Stimulated activated CD4-positive, alpha-beta T cell treated with anti-CD3 and anti-CD28 coated beads, Interleukin-1b, Interleukin-23, amount 100 ng/mL, for 48 hours (primary cell): ENCODE measurements at regions not wholly inside any gene's neighbourhood (a gene's known extent, or its start where the extent isn't known, plus 50 kb on each side); places are given as distances from the start of the nearest gene placed in this dataset.
"Not testable (repeated sequence)": the region's sequence is repeated elsewhere in the genome, so short reads cannot be mapped to it uniquely, and the experiment has no call there.

Experiments
- DNase-seq: peaks from one replicate; pipeline ENCODE4 v3.0.0-alpha.2; 2020

DNA sequence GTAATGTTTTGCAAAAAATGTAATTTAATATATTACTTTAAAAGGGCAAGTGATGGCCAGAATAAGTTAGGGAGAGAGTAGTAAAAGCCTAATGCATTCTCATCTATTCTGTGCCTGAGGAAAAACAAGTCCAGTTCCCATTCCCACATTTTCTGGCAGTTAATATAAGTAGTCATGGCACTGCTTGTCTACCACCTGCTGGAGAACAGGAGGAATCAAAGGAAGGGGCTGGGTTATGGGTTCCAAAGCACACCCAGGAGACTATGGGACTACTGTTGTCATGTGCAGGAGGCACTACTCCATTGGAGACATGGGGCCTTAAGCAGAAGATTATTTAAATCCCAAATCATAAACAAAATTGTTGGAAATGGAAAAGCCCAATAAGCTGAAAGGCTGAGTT, 2618.6 kb downstream of the ARAP2 start:
- no peak for DNase-seq

DNA sequence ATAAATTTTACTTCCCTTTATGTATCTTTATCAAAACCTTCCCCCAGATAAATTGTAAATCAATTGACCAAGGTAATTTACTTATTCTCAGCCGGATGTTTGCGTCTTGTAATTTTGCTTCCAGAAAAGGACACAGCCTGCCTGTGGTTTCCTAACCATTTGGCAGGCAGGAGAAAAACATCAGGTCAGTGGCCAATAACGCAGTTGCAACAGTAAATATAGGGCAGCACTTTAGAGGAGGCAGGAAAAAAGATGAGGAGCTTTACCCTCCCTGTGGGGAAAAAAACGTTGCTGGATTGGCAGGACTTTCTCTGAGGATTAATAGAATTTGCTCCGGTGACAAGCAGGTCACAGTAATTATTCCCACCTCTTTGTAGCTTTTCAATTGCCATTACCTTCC, 2618.1 kb downstream of the ARAP2 start:
- DNase-seq, result no peak

DNA sequence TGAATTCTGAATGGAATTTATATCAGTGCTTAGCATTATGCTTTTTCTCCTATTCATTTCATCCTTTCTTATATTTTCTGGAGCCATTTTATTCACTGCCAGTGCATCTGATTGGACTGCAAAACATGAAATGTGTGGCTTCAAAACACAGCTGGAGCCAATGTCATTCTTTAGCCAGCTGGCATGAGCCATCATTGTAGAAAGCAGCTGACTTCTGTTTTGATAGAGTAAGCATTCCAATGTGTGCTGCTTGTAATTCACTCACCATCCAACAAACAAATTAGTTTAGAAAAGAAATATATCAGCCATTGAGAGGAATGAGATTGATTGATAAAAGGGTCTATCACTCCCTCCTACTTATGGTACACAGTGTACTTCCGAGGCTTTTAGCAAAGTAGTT, 2616.0 kb downstream of the ARAP2 start:
- DNase-seq, result no peak

DNA sequence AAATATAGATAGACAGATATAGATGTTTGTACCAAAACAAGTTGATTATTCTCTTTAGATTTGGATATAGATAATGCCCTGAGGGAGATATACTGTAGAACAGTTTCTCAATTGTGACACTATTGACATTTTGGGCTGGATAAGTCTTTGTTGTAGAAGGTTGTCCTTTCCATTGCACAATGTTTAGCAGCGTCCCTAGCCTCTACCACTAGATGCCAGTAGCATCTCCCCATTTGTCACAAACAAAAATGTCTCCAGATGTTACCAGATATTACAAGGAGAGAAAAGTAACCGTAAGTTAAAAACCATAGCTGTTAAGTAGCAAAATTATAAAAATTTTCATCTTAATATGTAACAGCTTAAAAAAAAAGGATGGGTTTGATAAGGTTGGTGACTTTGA, 2595.3 kb downstream of the ARAP2 start:
- DNase-seq, result no peak

DNA sequence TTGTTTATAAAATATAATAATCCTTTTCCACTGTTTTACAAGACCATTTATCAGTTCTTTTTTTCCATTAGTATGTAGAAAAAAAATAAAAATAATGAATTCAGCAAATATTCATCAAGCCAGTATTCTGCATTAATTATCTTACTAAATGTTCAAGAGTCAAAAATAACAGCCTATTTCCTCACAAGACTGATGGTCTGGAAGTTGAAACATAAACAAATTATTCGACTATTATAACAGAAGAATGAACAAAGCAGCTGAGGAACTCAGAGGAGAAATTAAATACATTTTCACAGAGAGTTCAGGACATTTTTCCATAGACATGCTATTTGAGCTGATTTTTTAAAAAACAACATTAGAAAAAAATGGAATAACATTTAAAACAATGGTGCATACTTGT, 2594.8 kb downstream of the ARAP2 start:
- DNase-seq, result no peak

DNA sequence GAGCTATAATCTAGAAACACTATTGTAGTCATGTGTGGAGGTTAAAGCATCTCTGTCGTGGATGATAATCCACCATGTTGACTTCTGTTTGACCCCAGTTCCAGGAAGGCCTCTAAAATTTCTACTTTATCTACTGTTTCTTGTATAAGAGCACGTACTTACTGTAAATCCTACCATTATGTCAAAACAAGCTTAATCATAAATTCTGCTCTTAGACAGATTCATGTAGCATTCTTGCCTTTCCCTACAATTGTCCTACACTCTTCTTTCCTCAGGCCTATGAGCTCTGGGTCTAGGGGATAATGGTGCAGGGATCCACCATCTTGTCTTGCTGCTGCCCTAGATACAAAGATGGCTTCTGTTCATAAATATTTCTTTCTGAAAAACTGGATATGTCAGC, 2594.3 kb downstream of the ARAP2 start:
- no peak for DNase-seq

DNA sequence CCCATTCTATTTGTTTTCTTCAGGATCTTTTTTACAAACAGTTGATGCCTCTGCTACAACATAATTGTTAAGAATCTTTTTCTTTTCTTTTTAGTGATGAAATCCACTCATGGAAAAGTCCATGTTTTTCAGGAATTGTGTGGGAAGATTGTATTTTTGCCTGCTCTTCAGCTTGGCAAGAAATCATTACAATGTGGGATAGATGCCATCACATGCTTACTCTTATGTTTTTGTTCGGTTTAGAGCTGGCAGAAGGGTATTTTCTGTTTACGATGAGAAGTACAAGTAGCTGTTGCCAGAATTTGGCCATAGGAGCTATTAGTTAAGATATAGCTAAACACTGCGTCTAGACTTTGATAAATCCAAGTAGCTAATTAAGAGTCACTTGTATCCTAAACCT, 2585.3 kb downstream of the ARAP2 start:
- DNase-seq, result no peak

DNA sequence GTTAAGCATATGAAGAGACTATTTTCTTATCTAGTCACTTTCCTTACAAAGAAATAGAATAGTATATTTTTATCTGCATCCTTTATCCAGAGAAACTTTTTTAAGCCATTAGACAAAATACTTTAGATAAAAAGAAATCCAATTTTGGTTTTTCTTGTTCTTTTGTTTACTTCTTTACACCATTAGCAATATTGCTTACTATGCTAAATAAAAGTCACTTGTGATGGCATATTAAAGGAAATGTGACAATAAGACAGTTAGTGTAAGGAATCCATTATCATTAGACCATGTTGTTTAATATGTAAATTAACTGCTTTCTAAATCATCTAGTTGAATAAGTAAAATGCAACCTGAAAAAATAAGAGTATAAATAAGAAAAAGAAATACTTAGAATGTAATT, 2582.7 kb downstream of the ARAP2 start:
- no peak for DNase-seq

DNA sequence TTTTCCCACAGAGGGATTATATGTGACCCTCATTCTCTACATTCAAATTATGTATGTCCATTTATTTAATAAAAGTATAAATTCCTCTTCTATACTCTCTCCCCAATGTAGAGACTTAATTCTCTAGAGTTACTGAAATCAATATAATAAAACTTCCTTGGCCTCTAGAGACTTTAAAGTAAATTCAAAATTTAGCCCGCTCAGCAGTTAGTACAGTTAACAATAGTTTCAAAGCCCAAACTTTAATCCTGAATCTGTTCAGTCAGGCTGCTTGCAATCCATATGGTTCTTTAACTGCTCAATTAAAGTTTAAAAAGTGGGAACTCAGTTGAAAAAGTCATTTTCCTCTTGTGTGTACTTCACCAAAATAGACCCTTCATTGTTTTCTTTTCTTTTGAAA, 2558.4 kb downstream of the ARAP2 start:
- no peak for DNase-seq

DNA sequence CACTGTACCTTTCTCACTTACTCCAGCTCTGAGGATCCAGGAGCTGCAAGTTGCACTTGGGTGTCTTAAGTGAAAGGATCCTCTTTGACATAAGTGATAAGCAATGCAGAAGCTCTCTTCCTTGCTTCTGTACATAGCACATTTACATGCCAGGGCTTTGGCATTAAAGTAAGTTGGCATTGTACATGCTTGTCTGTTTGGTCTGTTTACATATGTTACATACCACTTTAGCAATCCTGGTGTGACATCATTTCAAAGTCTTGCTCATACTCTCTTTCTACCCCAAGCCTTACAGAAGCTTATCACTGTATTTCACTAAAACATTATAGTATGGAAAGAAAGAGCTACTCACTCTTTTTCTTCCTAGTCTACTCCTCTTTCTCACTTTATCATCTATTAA, 2548.3 kb downstream of the ARAP2 start:
- DNase-seq, result no peak

DNA sequence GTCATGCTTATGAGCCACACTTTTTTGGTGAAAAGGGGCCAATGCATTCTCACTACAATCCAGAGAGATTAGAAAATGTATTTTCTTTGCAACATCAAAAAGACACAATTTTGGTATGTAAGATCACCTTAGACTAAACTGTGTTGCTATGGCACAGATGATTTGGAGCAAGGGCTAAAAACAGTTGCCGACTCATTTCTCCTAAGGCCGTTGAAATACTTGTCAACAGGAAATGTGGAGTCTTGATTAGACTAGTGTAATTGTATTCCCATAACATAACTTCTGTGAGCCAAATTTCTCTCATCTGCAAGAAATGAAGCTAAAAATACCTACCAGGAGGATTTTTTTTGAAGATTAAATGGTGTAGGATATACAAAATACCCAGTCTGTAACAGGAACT, 2547.7 kb downstream of the ARAP2 start:
- no peak for DNase-seq

DNA sequence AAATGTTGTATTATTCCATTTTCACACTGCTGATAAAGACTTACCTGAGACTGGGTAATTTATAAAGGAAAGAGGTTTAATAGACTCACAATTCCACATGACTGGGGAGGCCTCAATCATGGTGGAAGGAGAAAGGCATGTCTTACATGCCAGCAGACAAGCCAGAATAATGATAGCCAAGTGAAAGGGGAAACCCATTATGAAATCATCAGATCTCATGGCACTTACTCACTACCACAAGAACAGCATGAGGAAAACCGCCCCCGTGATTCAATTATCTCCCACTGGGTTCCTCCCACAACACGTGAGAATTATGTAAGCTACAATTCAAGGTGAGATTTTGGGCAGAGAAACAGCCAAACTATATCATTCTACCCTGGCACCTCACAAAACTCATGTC, 2535.1 kb downstream of the ARAP2 start:
- no peak for DNase-seq

DNA sequence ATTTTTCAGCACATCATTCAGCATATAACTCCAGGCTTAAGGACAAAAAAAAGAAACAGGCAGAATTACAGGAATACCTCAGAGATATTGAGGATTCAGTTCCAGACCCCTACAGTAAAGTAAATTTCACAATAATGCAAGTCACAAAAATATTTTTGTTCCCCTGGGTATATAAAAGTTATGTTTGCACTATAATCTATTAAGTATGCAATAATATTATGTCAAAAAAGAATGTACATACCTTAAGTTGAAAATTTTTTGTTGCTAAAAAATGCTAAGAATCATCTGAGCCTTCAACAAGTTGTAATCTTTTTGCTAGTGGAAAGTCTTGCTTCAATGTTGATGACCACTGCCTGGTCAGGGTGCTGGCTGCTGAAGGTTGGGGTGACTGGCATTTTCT, 2532.5 kb downstream of the ARAP2 start:
- no peak for DNase-seq

DNA sequence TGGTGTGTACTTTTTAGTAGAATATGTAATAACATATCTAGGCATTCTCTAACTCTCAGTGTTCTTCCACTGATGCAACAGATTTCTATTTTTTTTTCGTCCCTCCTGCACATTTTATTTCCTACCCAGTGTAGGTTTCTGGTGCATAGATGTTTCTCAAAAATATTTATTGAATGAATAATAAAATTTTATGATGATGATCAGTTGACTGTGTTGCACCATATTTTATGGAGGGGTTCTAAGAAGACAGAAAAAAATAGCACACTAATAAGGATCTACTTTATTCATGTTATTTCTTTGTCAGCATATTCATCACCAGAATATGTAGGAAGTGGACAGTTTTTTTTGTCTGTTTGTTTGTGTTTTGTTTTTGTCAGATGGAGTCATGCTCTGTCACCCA, 2529.3 kb downstream of the ARAP2 start:
- no peak for DNase-seq

DNA sequence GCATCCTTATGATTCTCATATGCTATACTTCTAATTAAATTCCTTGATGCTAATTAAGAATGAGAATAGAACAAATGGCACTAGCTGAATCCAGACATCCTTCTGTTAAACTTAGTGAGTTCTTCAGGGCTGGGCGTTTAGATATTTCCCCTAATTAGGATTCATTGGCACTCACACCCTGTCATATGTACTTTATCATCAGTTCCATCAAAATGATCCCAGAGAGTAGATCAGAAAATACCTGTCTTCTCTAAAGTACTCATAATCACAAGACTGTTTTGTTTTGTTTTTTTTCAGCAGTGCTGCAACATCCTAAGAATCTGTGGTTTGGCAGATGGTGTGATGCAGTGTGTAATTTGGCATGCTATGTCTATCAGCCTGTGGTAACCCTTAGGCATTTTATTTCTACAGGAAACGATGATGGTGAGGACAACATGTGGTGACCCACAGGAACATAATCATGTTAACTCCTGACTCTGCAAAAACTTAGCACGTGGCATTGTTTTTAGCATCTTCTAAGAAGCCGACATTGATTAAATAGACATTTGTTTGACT, 2528.4 kb downstream of the ARAP2 start:
- no peak for DNase-seq

DNA sequence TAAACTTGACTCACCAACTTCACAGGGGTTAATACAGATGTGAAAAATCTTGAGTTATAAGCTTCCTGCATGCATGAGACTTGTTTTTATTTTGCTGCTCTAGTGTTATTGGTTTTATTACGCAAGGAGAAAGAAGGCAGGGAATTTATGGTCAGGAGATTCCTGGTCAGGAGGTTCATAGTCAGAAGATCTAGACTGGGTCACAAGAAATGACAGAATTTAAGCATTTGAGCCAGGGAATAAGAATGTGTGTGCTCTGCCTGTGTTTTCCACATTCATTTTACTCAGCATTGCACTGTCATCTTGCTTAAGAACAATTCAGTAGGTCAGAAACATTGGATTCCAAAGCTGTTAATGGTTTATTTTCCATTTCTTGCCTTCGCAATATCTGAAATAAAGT, 2522.1 kb downstream of the ARAP2 start:
- no peak for DNase-seq

DNA sequence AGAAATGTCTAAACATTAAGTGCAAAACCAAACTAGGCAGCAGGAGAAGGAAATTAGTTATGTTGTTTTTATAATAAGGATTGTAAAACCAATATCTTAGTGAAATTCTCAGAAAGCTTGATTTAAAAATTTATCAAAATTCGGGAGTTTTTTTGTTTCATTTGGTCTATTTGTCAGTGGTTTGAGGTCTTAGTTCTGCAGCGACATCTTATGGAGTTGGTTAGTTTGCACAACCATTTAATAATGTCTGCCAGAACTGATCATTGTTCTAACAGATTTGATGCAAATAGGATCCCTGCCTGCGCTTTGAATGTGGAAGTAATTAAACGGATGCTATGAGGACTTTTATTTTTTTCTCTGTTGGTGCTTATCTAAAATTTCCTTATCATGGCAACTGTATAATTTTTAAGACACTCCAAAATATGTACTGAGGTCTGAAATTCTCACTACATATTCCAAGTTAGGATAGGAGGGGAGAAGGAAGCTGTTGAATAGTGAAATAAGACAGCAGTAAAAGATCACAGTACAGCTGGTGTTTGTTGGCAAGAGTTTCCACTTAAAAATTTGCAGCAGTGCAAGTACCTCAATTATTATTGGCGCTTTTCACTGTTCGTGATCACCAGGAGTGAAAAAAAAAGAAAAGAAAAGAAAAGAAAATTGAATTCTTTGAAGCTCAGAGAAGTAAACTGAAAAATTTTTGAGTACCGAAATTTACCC, 2521.4 kb downstream of the ARAP2 start:
- no peak for DNase-seq

DNA sequence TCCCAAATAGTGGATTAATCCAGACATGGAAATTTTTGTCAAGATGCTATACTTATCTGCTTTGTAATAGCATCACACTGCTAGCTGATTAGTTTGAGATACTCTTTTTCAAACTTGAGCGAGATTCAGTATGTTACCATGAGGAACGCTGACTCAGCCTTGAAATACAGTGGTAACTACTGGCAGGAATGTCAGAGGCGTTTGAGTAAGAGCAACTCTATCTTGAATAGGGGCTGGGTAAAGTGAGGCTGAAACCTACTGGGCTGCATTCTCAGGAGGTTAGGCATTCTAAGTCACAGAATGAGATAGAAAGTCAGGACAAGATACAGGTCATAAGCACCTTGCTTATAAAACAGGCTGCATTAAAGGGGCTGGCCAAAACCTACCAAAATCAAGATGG, 2519.6 kb downstream of the ARAP2 start:
- DNase-seq, result no peak

DNA sequence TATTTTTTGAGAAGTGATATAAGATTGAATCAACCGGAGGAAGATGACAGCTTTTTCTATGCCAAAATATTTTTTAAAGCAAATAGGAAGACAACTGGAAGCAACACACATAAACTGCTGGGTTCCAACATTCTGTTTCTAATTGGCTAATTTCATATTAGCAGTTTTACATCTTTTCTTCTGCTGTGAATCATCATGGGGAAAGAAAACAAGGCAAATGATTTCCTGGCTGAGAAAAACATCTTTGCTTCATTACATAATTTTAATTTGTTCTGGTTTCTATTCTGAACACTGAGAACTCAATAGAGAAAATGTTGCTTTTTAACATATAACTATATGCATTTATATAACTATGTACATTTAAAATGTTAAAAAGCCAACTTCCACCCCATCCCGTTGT, 2518.5 kb downstream of the ARAP2 start:
- no peak for DNase-seq

DNA sequence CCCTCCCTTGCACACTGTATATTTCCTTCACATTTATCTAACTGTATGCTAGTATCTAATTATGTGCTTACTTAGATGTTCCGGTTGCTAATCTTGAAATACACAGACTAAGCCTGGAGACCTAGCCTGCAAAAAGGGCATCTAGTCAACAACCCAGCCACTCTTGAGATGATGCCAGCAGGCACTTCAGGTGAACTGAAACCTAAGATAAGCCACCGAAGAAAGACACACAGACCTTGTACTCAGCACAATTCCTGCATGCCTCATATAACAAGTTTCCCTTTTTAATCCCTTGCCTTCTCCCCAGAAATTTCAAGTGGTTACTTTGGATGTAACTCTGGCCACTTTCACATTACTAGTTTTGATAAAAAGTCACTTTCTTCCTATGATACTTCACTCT, 2506.6 kb downstream of the ARAP2 start:
- DNase-seq, result no peak

DNA sequence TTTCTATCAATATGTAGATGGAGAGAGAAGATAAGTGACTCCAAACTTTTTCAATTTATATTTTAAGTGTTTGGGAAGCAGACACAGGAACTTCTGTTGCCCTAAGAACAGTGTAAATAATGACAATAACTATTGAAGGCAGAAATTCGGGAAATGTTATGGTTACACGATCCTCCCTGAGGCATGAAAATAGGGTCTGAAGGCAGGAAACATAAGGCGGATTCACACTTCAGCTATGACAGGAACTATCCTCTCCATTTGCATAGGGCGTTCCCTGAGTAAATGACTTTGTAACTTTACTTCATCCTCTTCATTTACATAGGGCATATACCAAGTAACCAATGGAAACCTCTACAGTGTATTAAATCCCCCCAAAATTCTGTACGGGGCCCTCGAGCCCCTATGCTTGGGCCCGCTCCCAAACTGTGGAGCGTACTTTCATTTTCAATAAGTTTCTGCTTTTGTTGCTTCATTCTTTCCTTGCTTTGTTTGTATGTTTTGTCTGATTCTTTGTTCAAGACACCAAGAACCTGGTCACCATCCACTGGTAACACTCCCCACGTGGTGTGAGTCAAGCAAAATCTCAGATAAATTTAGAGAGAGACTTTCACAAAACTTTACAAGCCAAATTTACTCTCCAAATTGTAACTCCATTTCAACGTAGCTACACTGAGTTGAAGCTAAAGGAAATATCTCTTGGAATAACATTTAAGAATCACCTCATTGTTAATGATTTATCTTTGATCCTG, 2504.3 kb downstream of the ARAP2 start:
- no peak for DNase-seq

DNA sequence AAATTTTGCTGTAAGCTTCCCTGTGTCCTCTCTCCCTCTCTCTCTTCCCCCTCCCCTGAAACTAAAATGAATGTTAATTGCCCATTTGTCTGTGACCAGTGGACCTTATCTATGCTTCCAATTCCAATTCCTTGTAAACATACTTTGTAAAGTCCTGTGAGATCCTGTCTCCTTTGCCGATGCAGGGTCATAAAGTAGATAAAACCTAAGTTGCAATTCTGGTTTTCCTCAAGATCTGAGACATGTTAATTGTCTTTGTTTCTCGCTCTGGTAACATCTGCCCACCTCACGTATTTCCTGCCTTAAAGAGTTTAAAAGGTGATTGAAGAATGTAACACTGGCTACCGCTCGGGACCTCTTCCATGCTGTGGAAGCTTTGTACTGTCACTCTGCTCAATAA, 2503.4 kb downstream of the ARAP2 start:
- DNase-seq, result not testable (repeated sequence)

DNA sequence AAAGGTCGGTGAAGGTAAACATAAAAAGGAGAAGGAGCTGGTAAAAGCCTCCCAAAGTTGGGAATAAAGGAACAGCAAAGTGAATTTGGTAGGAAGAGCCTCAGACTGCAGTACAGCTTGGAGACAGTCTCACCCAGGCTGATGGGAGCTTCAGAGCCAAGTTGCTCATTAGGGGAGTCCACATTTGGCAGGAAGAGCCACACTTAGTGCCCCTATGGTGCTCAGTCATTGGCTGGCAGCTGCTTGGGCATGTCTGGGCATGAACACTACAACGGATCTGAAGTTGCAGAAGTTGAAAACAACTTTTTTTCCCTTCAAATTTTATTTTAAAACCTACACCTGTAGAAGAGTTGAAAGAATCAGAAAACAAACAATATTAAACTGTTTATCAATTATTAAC, 2497.3 kb downstream of the ARAP2 start:
- DNase-seq, result no peak

DNA sequence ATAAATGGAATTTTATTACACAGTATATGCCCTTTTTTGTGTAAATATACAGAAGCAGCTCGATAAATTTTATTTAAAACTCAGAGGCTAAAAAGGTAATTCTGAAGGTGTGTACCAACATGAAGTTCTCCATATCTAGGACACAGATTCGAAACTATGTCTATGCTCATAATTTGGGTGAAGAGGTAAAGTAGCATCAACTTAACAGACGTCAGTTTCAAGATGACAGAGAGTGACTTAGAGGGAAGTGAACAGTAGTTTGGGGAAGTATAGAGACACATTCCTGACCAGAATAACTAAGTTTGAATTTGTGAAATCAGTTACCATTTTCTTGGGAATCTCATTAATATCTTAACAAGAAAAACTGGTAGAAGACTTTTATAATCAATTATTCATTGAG, 2493.3 kb downstream of the ARAP2 start:
- DNase-seq, result no peak

DNA sequence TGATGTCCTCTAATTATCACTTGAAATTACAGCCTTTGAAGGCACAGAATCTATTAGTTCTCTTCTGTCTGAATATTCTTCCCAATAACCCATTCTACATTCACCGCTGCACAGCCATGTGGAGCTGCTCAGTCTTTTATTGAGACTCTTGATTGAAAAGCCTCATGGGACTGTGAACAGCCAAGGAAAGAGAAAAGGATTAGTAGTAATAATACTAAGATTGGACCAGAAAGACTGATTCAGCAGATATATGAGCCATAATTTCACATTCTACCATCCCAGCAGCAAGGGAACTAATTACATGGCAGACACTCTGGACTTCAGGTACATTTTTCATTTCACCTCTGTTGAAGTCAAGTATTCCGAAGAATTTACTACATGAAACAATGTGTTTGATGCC, 2471.7 kb downstream of the ARAP2 start:
- no peak for DNase-seq
